ENCODE measurements at regions not wholly inside any gene's neighbourhood (a gene's known extent, or its start where the extent isn't known, plus 50 kb on each side); places are given as distances from the start of the nearest gene placed in this dataset.

DNA sequence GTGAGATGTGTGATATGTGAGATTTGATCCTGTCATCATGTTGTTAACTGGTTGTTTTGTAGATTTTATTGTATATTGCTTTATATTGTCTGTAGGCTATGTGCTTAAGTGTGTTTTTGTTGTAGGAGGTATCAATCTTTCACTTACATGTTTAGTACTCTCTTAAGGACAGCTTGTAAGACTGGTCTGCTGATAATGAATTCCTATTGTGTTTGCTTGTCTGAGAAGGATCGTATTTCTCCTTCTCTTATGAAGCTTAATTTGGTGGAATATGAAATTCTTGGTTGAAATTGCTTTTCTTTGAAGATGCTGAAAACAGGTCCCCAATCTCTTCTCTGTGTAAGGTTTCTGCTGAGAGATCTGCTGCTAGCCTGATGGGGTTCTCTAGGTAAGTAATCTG is 94.5 kb upstream of the ARHGAP5 start:
- Mint-ChIP-seq H3K9me3 (ENCODE audit: unreplicated experiment) (peaks cover 52% of the 10 kb centered on the region), H3K4me1 (ENCODE audit: low read depth, unreplicated experiment) (no peaks in the 10 kb centered on the region), H3K36me3 (ENCODE audit: insufficient read depth, unreplicated experiment) (no peaks in the 10 kb centered on the region), H3K27ac (ENCODE audit: unreplicated experiment) (no peak overlapping the region), H3K4me3 (ENCODE audit: unreplicated experiment) (no peak overlapping the region), H3K27me3 (ENCODE audit: insufficient read depth, unreplicated experiment) (no peaks in the 10 kb centered on the region)
- intact Hi-C loops (cut with micrococcal nuclease; ENCODE audit: unreplicated experiment) = no loop called here
- H3K36me3 ChIP-seq (ENCODE audit: control insufficient read depth, insufficient read depth, low read length) = no peaks in the 10 kb centered on the region
- peaks cover 4% of the 10 kb centered on the region; the same call in 1 of the 2 replicates for H3K9me3 ChIP-seq
- H3K27me3 ChIP-seq (replicated peaks; ENCODE audit: control insufficient read depth, insufficient read depth, low read length) = no peaks in the 10 kb centered on the region
- H3K4me1 ChIP-seq = no peaks in the 10 kb centered on the region
- no TSS peak for BruUV-seq (replicated peaks)
- DNase-seq = no peak
- no peak overlapping the region for H3K4me3 ChIP-seq (ENCODE audit: low read depth, low read length)
- ChIA-PET CTCF (no interaction called here), POLR2A (no interaction called here)
- TF ChIP-seq CTCF (IDR thresholded peaks at IDR 0.05; ENCODE audit: insufficient read depth in 1 of 2, low read depth in 1 of 2, low read length in 1 of 2, severe bottlenecking in 1 of 2, unreplicated experiment in 1 of 2) = no peak

DNA sequence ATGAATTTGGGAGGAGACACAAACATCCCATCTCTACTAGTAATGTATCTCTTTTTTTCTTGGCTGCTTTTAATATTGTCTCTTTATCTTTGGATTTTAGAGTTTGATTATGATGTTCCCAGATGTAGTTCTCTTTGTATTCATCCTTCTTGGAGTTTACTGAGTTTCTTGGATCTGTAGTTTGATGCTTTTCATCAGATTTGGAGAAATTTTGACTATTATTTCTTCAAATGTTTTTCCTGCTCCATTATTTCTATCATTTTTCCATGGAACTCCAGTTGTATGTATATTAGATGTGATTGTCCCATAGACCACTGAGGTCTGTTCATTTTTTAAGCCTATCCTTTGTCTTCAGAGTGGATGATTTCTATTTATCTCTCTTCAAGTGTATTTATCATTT is 90.7 kb upstream of the ARHGAP5 start:
- BruUV-seq (replicated peaks) = no TSS peak
- peaks cover 8% of the 10 kb centered on the region for H3K4me1 Mint-ChIP-seq (ENCODE audit: low read depth, unreplicated experiment)
- H3K27me3 Mint-ChIP-seq (ENCODE audit: insufficient read depth, unreplicated experiment) = no peaks in the 10 kb centered on the region
- H3K27ac Mint-ChIP-seq (ENCODE audit: unreplicated experiment) = no peak overlapping the region
- ChIA-PET CTCF (no interaction called here), POLR2A (no interaction called here)
- no peaks in the 10 kb centered on the region for H3K4me1 ChIP-seq
- H3K36me3 Mint-ChIP-seq (ENCODE audit: insufficient read depth, unreplicated experiment) = no peaks in the 10 kb centered on the region
- TF ChIP-seq CTCF (IDR thresholded peaks at IDR 0.05; ENCODE audit: insufficient read depth in 1 of 2, low read depth in 1 of 2, low read length in 1 of 2, severe bottlenecking in 1 of 2, unreplicated experiment in 1 of 2) = no peak
- intact Hi-C loops (cut with micrococcal nuclease; ENCODE audit: unreplicated experiment) = no loop called here
- no peaks in the 10 kb centered on the region for H3K27me3 ChIP-seq (replicated peaks; ENCODE audit: control insufficient read depth, insufficient read depth, low read length)
- H3K36me3 ChIP-seq (ENCODE audit: control insufficient read depth, insufficient read depth, low read length) = no peaks in the 10 kb centered on the region
- DNase-seq = no peak
- no peak overlapping the region for H3K4me3 ChIP-seq (ENCODE audit: low read depth, low read length)
- H3K4me3 Mint-ChIP-seq (ENCODE audit: unreplicated experiment) = no peak overlapping the region
- H3K9me3 Mint-ChIP-seq (ENCODE audit: unreplicated experiment) = peaks cover 43% of the 10 kb centered on the region
- peaks cover 4% of the 10 kb centered on the region; the same call in 1 of the 2 replicates for H3K9me3 ChIP-seq

DNA sequence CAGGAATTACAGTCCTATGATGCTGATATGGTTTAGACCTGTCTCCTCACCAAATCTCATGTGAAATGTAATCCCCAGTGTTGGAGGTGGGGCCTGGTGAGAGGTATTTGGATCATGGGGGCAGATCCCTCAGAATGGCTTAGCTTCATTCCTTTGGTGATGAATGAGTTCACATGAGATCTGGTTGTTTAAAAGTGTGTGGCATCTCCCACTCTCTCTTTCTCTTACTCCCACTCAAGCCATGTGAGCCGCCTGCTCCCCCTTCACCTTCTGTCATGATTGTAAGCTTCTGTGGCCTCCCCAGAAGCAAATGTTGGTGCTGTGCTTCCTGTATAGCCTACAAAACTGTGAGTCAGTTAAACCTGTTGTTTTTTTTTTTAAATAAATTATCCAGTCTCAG is 89.4 kb upstream of the ARHGAP5 start:
- peaks cover 29% of the 10 kb centered on the region for H3K9me3 Mint-ChIP-seq (ENCODE audit: unreplicated experiment)
- H3K27me3 ChIP-seq (replicated peaks; ENCODE audit: control insufficient read depth, insufficient read depth, low read length) = no peaks in the 10 kb centered on the region
- no TSS peak for BruUV-seq (replicated peaks)
- no peak for DNase-seq
- H3K9me3 ChIP-seq = peaks cover 4% of the 10 kb centered on the region; the same call in 1 of the 2 replicates
- ChIA-PET POLR2A (no interaction called here), CTCF (no interaction called here)
- peaks cover 8% of the 10 kb centered on the region for H3K4me1 Mint-ChIP-seq (ENCODE audit: low read depth, unreplicated experiment)
- TF ChIP-seq CTCF (IDR thresholded peaks at IDR 0.05; ENCODE audit: insufficient read depth in 1 of 2, low read depth in 1 of 2, low read length in 1 of 2, severe bottlenecking in 1 of 2, unreplicated experiment in 1 of 2) = no peak
- H3K36me3 Mint-ChIP-seq (ENCODE audit: insufficient read depth, unreplicated experiment) = no peaks in the 10 kb centered on the region
- no peak overlapping the region for H3K4me3 ChIP-seq (ENCODE audit: low read depth, low read length)
- H3K4me1 ChIP-seq = no peaks in the 10 kb centered on the region
- H3K4me3 Mint-ChIP-seq (ENCODE audit: unreplicated experiment) = no peak overlapping the region
- intact Hi-C loops (cut with micrococcal nuclease; ENCODE audit: unreplicated experiment) = no loop called here
- H3K27me3 Mint-ChIP-seq (ENCODE audit: insufficient read depth, unreplicated experiment) = no peaks in the 10 kb centered on the region
- H3K27ac Mint-ChIP-seq (ENCODE audit: unreplicated experiment) = no peak overlapping the region
- no peaks in the 10 kb centered on the region for H3K36me3 ChIP-seq (ENCODE audit: control insufficient read depth, insufficient read depth, low read length)

Data from Caco-2 (cell line).